Spleen (tissue), 7 donors: ENCODE measurements at regions not wholly inside any gene's neighbourhood (a gene's known extent, or its start where the extent isn't known, plus 50 kb on each side); places are given as distances from the start of the nearest gene placed in this dataset.

Experiments
- POLR2A ChIP-seq, 3 donors: fragments of 450-650 bp; IDR thresholded peaks; one replicate each; pipeline ENCODE4 v1.5.1; 2017; ENCODE audit warnings: antibody characterized with exemption in 3 of 3, mild to moderate bottlenecking in 1 of 3
- POLR2AphosphoS5 ChIP-seq, 3 donors: sonication (generic); formaldehyde crosslinking; IDR thresholded peaks; one replicate each; pipeline ENCODE4 v1.5.1; 2017; ENCODE audit warnings: antibody characterized with exemption in 3 of 3
- TF ChIP-seq, protein P1 (sequence below), 11 experiments: fragments of 200-600 bp in 7 of 11; fragments of 450-650 bp in 4 of 11; sonication (generic) in 4 of 11; IDR thresholded peaks in 8 of 11; conservative IDR thresholded peaks in 3 of 11; 1 replicate in 7 of 11; 2 replicates in 4 of 11; pipeline versions ENCODE4 v1.4.0 to v1.8.0; 2016 to 2021; ENCODE audit warnings: antibody characterized with exemption in 11 of 11, inconsistent platforms in 4 of 11, mild to moderate bottlenecking in 1 of 11
- donor health status: DM: no; HTN: no; CAD: no; lungs with moderate emphysema.
- donor health status: DM: no; HTN: no; CAD: no.
- donor health status: DM: no; HTN: no; CAD: no.

GRCh38 chr4:177229331-177229730 lies 80.3 kb upstream of the NEIL3 start:
- TF ChIP-seq POLR2AphosphoS5 (IDR thresholded peaks at IDR 0.05), result no peak
- TF ChIP-seq, protein P1, sequence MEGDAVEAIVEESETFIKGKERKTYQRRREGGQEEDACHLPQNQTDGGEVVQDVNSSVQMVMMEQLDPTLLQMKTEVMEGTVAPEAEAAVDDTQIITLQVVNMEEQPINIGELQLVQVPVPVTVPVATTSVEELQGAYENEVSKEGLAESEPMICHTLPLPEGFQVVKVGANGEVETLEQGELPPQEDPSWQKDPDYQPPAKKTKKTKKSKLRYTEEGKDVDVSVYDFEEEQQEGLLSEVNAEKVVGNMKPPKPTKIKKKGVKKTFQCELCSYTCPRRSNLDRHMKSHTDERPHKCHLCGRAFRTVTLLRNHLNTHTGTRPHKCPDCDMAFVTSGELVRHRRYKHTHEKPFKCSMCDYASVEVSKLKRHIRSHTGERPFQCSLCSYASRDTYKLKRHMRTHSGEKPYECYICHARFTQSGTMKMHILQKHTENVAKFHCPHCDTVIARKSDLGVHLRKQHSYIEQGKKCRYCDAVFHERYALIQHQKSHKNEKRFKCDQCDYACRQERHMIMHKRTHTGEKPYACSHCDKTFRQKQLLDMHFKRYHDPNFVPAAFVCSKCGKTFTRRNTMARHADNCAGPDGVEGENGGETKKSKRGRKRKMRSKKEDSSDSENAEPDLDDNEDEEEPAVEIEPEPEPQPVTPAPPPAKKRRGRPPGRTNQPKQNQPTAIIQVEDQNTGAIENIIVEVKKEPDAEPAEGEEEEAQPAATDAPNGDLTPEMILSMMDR (IDR thresholded peaks at IDR 0.05 in 8 of 11, conservative IDR thresholded peaks at IDR 0.05 in 3 of 11), result no peak
- TF ChIP-seq POLR2A (IDR thresholded peaks at IDR 0.05), result no peak
